H1 (cell line): ENCODE measurements at regions not wholly inside any gene's neighbourhood (a gene's known extent, or its start where the extent isn't known, plus 50 kb on each side); places are given as distances from the start of the nearest gene placed in this dataset.

Experiments
- BCL11A ChIP-seq, 2 experiments: IDR thresholded peaks; one replicate each; pipeline ENCODE4 v1.6.1; 2011; ENCODE audit warnings: low read depth in 2 of 2, low read length in 2 of 2, mild to moderate bottlenecking in 2 of 2
- CREB1 ChIP-seq: IDR thresholded peaks from 2 replicates; pipeline ENCODE4 v1.6.1; 2012; ENCODE audit warnings: inconsistent platforms
- GTF2F1 ChIP-seq: IDR thresholded peaks from 2 replicates; pipeline ENCODE4 v1.6.1; 2012; ENCODE audit warnings: low read depth, low read length, improper control_type of control experiment, borderline replicate concordance
- SRF ChIP-seq: IDR thresholded peaks from 2 replicates; pipeline ENCODE4 v1.6.1; 2011; ENCODE audit warnings: mild to moderate bottlenecking, low read depth, low read length, moderate library complexity
- SUZ12 ChIP-seq: fragments of 200-600 bp; sonication (generic); IDR thresholded peaks from 2 replicates; pipeline ENCODE4 v1.6.1; 2012; ENCODE audit warnings: mild to moderate bottlenecking, inconsistent platforms, low read length, moderate library complexity, mixed read lengths
- ZNF274 ChIP-seq: IDR thresholded peaks from 2 replicates; pipeline ENCODE4 v1.7.0; 2012; ENCODE audit warnings: low read length, borderline replicate concordance; ENCODE audit errors: extremely low read depth

DNA sequence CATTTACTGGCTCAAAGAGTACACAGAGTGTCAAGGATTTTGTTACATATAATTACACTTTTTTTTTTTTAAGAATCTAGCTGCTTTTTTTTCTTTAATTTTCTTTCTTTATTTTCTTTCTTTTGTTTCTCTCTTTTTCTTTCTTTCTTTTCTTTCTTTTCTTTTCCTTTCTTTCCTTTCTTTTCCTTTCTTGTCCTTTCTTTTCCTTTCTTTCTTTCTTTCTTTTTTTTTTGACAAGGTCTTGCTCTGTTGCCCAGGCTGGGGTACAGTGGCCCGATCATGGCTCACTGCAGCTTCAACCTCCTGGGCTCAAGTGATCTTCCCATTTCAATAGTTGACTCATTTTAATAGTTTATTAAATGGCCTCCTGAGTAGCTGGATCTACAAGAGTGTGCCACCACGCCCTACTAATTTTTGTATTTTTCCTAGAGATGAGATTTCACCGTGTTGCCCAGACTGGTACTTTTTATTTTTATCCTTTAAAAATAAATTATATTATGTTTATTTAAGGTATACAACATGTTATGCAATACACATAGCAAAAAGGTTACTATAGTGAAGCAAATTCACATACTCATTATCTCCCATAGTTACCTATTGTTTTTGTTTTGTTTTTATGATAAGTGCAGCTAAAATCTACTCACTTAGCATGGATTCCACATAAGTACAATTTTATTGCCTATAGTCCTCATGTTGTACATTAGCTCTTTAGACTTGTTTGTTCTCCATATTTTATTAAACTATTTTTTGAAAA lies 381.5 kb upstream of the KLF4 start (continued):
- TF ChIP-seq ZNF274 (no peak), SUZ12 (no peak), BCL11A (IDR thresholded peaks at IDR 0.05; ENCODE audit: low read depth in 2 of 2, low read length in 2 of 2) (no peak), CREB1 (no peak), GTF2F1 (no peak), SRF (no peak)
